Fibroblast of upper back skin (primary cell): ENCODE measurements at regions not wholly inside any gene's neighbourhood (a gene's known extent, or its start where the extent isn't known, plus 50 kb on each side); places are given as distances from the start of the nearest gene placed in this dataset.

Source experiments
- DNase-seq: peaks from one replicate; pipeline ENCODE4 v3.0.0-alpha.2; 2013

DNA sequence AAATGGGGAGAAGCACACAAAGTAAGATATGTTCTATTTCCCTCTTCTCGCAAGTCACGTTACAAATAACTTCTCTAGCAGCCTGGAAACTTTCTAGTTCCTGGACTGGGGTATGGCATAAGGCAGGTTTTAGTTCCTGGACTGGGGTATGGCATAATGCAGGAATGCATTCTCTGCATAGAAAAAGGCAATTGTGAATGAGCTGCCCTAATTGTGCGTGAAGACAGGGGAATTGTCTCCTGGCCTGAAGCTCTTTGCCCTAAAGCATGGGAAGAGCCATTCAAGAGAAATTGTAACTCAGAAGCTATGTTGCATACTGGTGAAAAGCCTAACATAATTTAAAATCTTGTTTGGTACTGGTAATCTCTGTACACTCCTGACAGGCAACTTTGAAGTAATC, 54.3 kb upstream of the CBLB start:
- DNase-seq, result no peak

DNA sequence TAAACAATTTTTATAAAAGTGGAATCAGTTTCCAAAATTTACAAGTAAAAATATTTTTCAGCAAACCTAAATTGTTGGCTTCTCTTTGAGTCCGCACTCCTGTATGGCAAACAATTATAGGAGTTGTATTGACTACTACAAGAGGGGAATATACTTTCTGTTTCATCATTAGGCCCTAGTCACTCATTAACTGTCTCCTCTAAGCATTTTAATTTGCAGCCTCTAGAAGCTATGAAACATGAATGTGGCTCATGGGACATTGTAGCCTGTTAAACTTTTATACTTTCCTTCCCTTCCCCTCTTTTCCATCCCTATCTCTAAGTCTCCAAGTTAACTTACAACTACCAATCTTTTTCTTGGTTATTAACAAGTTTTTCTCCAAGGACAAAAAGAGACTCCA, 58.9 kb upstream of the CBLB start:
- no peak for DNase-seq

DNA sequence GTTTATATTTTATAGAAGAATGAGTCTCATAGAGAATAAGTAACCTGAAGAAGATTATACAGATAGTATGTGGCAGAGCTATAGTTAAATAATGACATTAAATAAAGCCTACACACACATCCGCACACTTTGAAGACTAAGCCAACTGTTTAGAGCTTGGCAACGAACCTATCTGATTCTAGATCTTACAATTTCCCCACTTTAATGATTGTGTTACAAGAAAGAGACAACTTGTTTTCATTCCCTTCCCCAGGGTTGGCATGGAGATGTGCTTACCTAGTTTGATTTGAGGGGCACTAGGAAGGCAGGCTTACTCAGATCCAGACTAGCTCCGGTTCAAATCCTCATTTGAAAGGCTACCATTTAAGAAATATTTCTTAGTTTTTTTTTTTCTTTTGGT, 61.9 kb upstream of the CBLB start:
- no peak for DNase-seq

DNA sequence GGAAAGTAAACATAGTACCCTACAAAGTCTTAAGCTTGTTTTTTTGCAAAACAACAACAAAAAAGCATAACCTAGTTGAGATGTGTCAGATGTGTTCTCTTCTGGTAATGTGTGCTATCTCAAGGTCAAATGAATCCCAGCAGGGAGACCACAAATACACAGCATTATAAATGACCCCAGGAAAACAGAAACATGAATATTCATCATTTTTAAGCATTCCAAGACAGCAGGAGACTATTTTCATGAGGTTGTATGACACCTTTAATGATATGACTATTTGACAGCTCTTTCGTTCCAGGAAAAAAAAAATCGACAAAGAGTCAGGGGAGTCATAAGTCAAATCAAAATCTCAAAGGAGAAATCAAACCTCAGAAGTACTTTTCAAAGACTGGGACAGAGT, 62.7 kb upstream of the CBLB start:
- DNase-seq, result no peak

DNA sequence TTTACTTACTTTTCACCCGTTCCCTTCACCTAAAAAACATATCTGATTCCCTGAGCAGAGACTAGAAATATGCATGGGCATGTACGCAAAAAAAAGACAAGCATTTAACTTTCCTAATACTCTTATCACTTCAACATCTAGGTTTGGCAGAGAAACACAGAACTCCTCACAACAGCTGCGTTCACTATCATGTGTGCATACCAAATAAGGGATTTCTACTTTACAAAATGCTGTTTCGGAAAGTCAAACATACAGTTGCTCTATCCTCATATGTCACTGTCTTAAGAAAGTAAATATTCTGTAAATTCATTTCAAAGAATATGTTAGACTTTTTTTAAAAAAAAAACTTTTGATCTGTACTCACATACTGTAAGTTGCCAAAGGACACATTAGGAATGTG, 65.1 kb upstream of the CBLB start:
- DNase-seq, result peak; percentile 50

DNA sequence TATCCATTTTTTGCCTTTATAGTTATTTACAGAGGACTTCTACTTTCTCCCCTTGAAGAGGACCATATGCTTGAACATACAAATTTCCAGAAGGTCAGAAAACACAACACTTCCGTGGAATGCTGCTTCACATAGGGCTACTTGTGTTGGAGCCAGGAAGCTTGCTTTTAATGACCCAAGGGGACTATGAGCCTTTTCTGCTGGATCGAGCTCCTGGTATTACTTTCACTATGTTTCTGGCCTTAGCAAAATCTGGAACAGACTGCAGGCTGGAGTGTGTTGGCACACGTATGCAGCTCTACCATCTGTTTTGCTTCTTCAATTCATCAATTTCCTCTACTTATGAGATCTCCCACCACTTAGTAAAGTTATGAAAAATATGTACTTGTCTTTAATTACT, 69.3 kb upstream of the CBLB start:
- DNase-seq, result peak; percentile 76

DNA sequence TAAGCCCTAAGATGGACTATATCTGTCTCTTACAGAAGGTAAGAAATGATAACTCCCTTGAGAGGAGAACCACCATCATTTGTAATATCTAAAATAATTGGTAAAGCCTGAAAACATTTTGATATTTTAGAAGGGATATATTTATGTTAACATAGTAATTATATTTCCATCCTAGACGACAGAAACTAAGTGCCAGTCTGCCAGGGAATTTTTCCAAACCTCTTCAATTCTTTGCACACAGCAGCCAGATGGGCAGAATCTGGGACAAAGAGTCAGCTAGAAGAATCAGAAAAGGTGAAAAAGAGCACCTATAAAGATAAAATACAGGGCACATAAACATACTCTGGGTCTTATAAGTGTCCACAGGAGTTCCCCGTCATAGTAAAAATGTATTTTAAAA, 70.0 kb upstream of the CBLB start:
- DNase-seq, result no peak

DNA sequence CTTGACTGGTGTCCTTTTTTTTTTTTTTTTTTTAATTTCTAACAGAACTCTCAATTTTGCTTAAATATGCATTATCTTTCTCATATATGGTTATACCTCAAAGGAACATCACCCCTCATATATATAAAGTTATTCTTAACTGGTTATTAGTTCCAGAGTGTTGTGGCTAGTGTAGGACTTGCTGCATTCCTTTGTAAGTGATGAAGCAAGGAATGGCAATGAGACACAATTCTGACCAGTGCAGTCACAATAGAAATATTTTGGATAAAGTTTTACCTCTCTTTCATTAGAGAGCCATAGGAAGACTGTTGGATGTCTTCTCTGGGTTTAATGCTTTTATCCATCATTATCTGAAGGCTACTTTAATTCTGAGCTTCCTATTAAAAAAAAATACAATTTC, 75.5 kb upstream of the CBLB start:
- peak; percentile 87 for DNase-seq

DNA sequence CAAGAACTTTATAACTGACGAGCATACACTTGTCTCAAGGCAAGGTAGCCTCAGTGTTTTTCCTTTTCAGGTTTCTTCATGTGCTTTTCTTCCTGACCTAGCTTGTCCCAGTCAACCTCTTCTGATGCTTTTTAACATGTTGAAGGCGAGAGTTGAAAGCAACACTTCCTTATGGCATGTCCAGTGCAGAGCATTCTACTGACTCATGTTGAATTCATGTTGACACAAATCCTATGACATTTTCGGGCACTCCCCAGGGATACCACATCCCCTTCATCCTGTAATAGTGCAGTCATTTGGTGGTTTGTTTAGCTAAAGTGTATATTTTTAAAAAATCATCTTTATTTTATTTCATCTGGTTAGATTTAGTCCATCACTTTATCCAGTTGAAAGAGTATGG, 75.9 kb upstream of the CBLB start:
- peak; percentile 86 for DNase-seq

DNA sequence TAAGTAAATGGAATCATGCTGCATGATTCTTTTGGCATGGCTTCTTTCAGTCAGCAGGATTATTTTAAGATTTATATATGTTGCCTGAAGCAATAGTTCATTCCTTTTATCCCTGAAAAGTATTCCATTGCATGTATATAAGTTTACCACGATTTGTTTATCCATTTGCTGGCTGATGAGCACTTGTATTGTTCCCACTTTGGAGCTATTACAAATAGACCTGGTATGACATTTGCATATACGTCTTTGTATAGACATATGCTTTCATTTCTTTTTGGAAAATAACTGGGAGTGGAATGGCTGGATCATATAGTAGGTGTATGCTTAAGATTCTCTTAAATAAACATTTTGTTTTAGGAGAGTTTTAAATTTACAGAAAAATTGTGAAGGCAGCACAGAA, 79.3 kb upstream of the CBLB start:
- DNase-seq, result peak; percentile 47

DNA sequence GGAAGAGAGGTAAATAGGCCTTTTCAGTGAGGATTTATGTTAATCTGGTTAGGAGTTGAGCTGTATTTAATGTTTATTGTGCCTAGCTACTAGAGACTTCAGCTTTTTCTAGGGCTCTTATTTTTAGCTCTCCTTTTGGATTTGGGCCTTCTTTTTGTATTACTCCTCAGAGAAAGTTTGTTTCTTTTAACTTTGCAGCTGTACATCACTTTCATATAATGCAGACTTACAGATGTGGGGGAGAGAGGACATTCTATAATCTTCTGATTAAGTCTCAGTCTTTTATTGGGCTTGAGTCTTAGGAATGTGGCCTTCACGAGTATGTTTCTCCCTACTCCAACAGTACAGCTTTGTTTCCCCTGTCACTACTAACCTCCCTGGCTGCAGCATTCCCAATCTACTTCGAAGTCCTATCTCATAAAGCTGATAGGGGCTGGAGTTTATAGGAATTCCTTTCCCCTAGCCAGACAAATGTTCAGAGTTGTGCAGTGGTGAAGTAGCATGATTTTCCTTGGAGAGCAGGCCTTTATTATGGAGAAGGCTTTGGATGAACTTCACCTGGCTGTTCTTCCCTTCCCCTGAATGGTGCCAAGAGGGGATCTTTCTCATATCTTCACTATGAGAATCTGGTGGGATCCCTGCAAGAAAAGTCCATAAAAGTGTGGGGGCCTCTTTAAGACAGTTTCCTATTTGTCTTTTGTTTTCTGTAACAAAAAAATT, 82.2 kb upstream of the CBLB start:
- no peak for DNase-seq

DNA sequence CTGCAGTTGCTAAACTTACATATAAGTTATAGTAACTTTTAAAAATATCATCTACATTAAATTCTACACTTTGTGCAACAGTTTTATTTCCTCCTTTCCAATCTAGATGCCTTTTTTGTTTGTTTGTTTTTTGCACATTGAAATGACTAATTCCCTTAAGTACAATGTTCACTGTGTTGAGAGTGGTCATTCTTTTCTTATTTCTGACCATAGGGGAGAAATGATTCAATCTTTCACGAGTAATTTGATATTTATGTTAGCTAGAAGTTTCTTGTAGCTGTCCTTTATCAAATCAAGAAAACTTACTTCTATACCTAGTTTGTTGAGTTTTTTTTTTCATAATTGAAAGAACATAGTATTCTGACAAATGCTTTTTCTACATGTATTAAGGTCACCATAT, 85.0 kb upstream of the CBLB start:
- no peak for DNase-seq

DNA sequence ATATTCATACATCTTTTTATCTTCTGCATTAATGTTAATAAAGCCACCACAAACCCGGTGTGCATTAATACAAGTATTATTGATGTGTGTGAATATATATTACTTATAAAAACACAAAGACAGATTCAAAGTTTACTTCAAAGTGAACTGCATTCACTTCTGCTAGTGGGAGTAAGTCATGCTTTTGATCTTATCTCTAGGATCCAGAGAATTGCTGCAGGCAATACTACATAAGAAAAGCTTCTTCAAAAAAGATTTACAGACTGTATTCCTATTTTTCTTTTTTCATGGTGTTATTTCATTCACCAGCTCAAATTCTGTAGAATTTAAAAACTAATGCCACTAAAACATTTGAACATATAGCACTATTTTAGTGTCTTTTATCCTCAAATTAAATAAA, 87.5 kb upstream of the CBLB start:
- no peak for DNase-seq

DNA sequence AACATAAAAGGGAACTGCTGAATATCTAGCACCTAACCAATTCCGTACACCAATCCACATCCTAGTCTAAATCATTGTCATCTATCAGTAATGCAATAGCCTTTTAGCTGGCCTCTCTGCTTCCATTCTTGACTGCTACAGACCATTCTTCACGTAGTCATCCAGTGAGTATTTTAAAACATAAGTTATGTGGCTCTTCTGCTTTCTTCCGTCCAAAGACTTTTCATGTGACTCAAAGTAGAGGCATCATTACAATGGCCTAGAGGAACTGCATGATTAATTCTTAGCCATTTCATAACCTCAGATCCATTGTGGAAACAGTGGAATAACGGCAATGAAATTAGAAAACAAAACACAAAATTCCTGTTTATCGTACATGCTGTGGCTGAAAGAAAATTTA, 88.9 kb upstream of the CBLB start:
- peak; percentile 91 for DNase-seq

DNA sequence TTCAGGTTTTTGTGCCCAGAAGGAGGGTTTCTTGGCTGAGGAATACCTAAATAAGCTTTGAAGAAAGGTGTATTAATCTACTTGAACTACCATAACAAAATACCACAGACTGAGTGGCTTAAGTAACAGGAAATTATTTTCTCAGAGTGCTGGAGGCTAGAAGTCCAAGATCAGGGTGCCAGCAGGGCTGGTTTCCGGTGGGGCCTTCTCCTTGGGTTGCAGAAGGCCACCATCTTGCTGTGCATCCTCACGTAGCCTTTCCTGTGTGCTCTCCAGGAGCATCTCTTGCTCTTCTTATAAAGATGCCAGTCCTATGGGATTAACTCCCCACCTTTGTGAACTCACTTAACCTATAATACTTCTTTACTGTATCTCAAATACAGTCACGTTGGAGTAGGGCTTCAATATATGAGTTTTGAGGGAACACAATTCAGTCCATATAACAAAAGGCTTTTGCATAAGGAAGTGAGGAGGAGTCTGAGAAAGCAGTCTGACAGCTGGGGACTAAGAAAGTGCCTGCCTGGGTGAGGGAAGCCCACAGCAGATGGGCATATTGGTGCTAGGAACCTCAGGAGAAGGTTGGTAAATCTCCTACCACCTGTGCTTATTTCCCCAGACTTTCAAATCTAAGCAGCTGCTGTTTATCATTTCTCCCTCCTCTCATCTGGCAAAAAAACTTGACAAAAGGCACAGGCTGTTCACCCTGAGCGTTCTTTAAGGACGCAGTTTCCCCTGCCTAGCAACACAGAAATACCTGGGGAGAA, 89.6 kb upstream of the CBLB start:
- DNase-seq, result no peak

DNA sequence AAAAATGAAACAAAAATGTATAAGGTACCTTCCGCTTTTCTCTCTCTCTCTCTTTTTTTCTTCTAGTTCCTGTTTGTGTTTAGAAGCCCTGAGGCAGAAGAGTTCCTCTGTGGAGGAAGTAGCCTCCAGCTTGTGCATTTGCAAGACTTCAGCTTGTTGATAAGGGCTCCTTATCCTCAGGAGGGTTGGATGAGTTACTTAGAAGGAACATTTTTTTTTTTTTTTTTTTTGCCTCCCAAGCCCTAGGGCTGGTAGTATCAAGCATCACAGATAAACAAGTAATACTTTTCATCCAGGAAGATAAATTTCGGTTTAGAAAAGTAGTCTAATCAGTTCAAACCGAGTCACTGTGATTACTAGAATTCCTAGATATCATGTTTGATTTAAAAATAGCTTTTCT, 91.0 kb upstream of the CBLB start:
- DNase-seq, result no peak

DNA sequence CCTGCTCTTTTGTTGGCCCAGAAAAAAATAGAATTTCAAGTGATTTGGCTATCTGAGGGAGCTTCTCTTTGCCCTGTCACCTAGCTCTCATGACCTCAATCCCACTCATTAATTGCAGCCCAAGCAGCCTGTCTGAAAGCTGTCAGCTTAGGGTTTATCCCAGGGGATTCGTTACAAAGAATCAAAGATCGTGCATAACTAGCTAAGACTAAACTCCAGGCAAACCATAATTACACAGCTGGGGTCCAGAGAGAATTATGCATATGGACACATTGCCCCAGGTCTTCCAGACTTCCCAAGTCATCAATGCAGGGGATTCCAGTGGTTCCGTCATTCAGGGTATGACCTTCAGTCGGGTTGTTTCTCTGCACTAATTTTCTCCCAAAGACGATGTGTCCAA, 91.6 kb upstream of the CBLB start:
- DNase-seq, result no peak

DNA sequence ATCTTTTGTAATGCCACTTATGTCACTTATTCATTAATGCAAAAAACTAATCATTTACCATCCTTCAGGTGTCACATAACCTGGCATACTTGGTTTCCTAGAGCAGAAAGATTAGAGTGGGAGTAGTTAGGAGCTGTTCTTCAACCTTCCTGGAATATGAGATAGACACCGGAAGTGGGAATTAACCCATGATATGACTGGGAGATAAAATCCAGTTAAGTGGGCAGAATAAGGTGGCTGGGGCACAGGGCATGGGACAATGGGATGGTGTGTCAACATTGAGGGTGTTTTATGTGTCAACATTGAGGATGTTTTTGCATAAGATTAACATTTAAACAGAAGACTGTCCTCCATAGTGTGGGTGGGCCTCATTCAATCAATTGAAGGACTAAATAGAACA, 94.3 kb upstream of the CBLB start:
- DNase-seq, result no peak

DNA sequence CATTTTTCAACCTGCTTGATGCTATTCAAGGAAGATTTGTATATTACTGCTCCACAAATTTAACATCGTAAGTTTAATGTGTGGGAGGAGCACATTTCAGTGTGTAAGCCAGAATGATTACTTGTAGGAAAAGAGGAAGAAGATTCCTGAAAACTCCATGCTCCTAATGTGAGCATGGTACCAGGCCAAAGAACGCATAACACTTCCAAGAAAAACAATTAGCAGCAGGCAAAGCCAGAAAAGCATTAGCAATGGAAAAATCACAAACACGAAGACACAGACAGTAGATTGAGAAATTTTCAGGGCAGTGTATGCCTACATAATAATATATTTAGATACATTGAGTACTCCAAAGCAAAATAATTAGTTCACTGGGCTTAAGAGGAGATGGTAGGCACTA, 96.6 kb upstream of the CBLB start:
- DNase-seq, result peak; percentile 70

DNA sequence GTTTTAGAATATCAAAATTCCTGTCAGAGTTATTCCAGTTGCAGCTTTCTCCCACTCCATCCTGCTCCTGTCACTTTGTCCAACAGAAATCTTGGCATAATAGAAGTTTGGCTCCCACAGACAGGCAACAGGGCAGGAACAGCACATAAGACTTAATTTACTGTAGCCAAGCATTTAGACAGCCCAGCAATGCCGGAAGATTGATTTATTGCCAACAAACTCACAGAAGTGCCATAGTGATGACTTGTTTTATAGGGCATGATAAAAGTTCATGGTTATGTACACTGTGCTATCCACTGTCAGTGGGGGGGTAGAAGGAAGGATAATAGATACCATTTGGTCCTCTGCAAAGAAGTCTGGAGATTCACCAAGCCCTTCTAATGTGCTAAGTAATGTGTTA, 98.3 kb upstream of the CBLB start:
- DNase-seq, result peak; percentile 74

DNA sequence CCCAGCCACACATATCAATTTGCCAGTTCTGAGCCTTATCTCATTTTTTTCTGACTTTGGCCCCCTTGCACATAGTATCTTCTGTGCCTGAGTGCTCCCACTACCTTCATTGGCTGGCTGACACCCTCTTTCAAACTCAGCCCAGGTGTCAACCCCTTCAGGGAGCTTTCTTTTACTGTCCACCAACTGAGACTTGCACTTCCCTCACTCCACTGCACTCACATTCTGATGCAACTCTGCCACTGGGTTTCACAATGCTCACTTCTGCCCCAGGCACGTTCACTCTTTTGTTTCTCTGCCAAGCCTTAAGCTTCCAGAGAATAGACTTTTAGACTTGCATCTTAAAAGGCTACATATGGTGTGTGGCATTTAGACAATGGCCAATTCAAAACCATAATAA, 101.5 kb upstream of the CBLB start:
- peak; percentile 85 for DNase-seq

DNA sequence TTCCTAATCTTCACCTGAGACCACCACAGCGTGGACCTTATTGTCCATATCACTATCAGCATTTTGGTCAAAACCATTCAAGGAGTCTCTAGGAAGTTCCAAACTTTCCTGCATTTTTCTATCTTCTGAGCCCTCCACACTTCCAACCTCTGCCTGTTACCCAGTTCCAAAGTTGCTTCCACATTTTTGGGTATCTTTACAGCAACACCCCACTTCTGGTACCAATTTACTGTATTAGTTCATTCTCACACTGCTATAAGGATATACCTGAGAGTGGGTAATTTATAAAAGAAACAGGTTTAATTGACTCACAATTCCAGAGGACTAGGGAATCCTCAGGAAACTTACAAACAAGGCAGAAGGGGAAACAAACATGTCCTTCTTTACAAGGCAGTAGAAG, 103.3 kb upstream of the CBLB start:
- DNase-seq, result no peak

DNA sequence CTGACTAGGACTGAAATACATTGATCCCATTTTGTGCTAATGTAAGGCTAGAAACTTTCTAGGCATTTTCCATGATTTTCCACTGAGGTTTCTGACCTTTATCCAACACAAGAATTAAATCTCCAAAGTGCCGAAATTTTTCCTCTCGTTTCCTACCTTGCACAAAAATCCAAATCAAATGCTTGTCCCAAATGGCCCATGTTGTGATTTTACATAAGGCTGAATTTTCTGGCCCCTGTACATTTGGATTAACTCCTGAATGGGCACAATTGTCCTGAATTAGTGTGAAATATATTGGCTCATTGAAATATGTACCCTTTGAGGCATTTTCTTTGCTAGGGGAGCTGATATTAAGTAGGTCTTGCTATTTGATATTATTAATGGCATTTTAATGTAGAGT, 105.6 kb upstream of the CBLB start:
- DNase-seq, result no peak

DNA sequence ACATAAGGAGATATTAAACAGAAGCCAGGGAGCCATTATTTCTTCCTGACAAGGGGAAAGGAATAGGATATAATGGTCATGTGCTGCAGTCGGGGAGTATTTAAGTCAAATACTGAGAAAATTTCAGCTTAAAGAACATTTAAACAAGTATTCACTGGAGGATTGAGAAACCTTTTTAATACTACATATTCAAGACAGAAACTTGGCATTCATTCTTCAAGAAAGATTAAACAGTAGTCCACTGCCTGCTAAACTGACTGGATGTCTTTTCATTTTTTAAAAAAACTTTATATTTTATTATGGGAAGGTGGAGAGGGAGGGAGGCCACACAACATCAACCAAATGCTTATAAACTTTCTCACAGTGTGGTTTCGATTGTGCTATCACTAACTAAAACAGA, 107.4 kb upstream of the CBLB start:
- peak; percentile 41 for DNase-seq

DNA sequence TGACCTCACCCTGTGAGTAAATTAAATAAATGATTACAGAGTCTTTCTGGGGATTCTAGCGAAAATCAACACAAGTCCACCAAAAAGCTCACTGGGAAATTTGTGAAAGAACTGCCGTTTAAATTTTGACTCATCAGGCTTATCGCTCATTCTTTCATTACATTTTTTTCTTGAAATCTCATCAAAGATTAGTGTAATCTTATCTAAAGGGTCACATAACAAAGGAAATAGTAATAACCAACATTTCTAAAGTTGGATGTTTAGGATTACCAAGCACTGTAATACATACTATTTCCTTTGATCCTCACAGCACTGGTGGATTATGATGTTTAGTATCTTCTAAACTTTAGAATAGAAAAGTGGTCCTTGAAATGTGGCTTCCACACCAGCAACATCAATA, 111.1 kb upstream of the CBLB start:
- DNase-seq, result peak; percentile 16
